Endothelial cell of umbilical vein (primary cell): ENCODE measurements at regions not wholly inside any gene's neighbourhood (a gene's known extent, or its start where the extent isn't known, plus 50 kb on each side); places are given as distances from the start of the nearest gene placed in this dataset.

ENCODE experiments used
- BruUV-seq: library from RNA; stranded (reverse); fragments of 400-500 nt; replicated peaks from 2 replicates; lab custom pipeline; 2021; lab: Mats Ljungman, UMichigan
- CTCF ChIA-PET: fragments of 300-600, 350-600 bp; sonication (Branson Sonifier 250); formaldehyde crosslinking; loops from one replicate; lab custom pipeline; 2021; ENCODE audit warnings: antibody characterized with exemption, inconsistent platforms; lab: Charles Lee
- POLR2A ChIA-PET: fragments of 300-600, 350-600 bp; sonication (Branson Sonifier 250); formaldehyde crosslinking; loops from one replicate; lab custom pipeline; 2021; ENCODE audit warnings: antibody characterized with exemption, inconsistent platforms; lab: Charles Lee
- DNase-seq: peaks from one replicate; pipeline ENCODE4 v3.0.0-alpha.2; 2011; ENCODE audit warnings: low read depth, low spot score
- FAIRE-seq: peaks from 2 replicates; lab custom pipeline; 2011; peaks lifted over from hg19 to GRCh38; lab: Jason Lieb, UNC
- H2AFZ ChIP-seq: 2 replicates; pipeline ENCODE4 v1.6.0; 2012; ENCODE audit warnings: low read depth, low read length, control low read depth, inconsistent platforms
- H3K27ac ChIP-seq: 2 replicates; pipeline ENCODE4 v1.5.1; 2011; ENCODE audit warnings: low read depth, mild to moderate bottlenecking, control low read depth, low read length, moderate library complexity; ENCODE audit not compliant: insufficient read depth
- H3K27me3 ChIP-seq, 2 experiments: 2 replicates each; pipeline versions ENCODE4 v1.6.0 to v1.6.1; 2011; ENCODE audit warnings: low read length in 2 of 2, mixed read lengths in 1 of 2; ENCODE audit not compliant: control insufficient read depth in 2 of 2, insufficient read depth in 2 of 2
- H3K36me3 ChIP-seq, 2 experiments: 2 replicates in 1 of 2; 3 replicates in 1 of 2; pipeline ENCODE4 v1.5.1; 2011; ENCODE audit warnings: low read length in 2 of 2, mild to moderate bottlenecking in 1 of 2, moderate library complexity in 1 of 2; ENCODE audit not compliant: control insufficient read depth in 2 of 2, insufficient read depth in 2 of 2; ENCODE audit errors: extremely low read depth in 1 of 2
- H3K4me1 ChIP-seq: 3 replicates; pipeline ENCODE4 v1.5.1; 2011; ENCODE audit warnings: mild to moderate bottlenecking, low read length; ENCODE audit not compliant: control insufficient read depth, insufficient read depth; ENCODE audit errors: extremely low read depth
- H3K4me2 ChIP-seq: 2 replicates; pipeline ENCODE4 v1.6.1; 2011; ENCODE audit warnings: low read length, control low read depth, mixed read lengths; ENCODE audit not compliant: insufficient read depth
- H3K4me3 ChIP-seq, 3 experiments: fragments of 200-600 bp in 1 of 3; sonication (generic), shearing (Covaris generic) in 1 of 3; replicated peaks in 1 of 3; 2 replicates each; pipeline ENCODE4 v1.5.1; 2011 to 2016; ENCODE audit warnings: control low read depth in 3 of 3, low read length in 3 of 3, mild to moderate bottlenecking in 2 of 3, inconsistent platforms in 1 of 3, low read depth in 1 of 3, moderate library complexity in 1 of 3; ENCODE audit not compliant: insufficient read depth in 1 of 3
- H3K79me2 ChIP-seq: 2 replicates; pipeline ENCODE4 v1.6.0; 2012; ENCODE audit warnings: low read length, inconsistent platforms; ENCODE audit not compliant: control insufficient read depth, insufficient read depth
- H3K9ac ChIP-seq: replicated peaks from 2 replicates; pipeline ENCODE3; 2011; ENCODE audit warnings: low read length, control low read depth; ENCODE audit not compliant: insufficient read depth; ENCODE audit errors: extremely low read depth
- H3K9me1 ChIP-seq: replicated peaks from 3 replicates; pipeline ENCODE4 v1.6.0; 2011; ENCODE audit warnings: mild to moderate bottlenecking, low read length; ENCODE audit not compliant: control insufficient read depth, insufficient read depth; ENCODE audit errors: extremely low read depth
- H3K9me3 ChIP-seq: replicated peaks from 2 replicates; pipeline ENCODE4 v1.5.1; 2012; ENCODE audit warnings: low read length, inconsistent platforms; ENCODE audit not compliant: control insufficient read depth, insufficient read depth
- H4K20me1 ChIP-seq: replicated peaks from 2 replicates; pipeline ENCODE3; 2011; ENCODE audit warnings: mild to moderate bottlenecking, low read length; ENCODE audit not compliant: control insufficient read depth, insufficient read depth; ENCODE audit errors: extremely low read depth
- EZH2 ChIP-seq: IDR thresholded peaks from 2 replicates; pipeline ENCODE4 v1.6.1; 2012; ENCODE audit warnings: borderline replicate concordance, low read depth, mild to moderate bottlenecking, moderate library complexity, low read length, inconsistent platforms; ENCODE audit not compliant: severe bottlenecking
- POLR2AphosphoS5 ChIP-seq: IDR thresholded peaks from 2 replicates; pipeline ENCODE4 v1.6.1; 2012; ENCODE audit warnings: low read depth, mild to moderate bottlenecking, control low read depth, low read length, moderate library complexity; ENCODE audit not compliant: insufficient read depth
- dilution Hi-C: fragments of 300-500 bp; cut with MboI; formaldehyde crosslinking; loops from one replicate; pipeline ENCODE4 v1.15.0; 2019; ENCODE audit warnings: low sequenced_read_pairs; ENCODE audit not compliant: extremely low pct_ligation_motif_present
- intact Hi-C: fragments of 100-400 bp; cut with micrococcal nuclease; formaldehyde crosslinking; loops from one replicate; pipeline ENCODE4 v1.10.0; 2022
- TF ChIP-seq, protein P1 (sequence below): IDR thresholded peaks from 2 replicates; pipeline ENCODE4 v1.6.1; 2011; ENCODE audit not compliant: insufficient read depth, insufficient read length
- TF ChIP-seq, protein P2 (sequence below), 2 donors: IDR thresholded peaks; 1 replicate in 1 of 2; 2 replicates in 1 of 2; pipeline ENCODE4 v1.5.1; 2011; ENCODE audit warnings: low read length in 2 of 2, mild to moderate bottlenecking in 2 of 2, moderate library complexity in 2 of 2, control low read depth in 1 of 2, inconsistent platforms in 1 of 2, low read depth in 1 of 2; ENCODE audit not compliant: insufficient read depth in 1 of 2; ENCODE audit errors: extremely low read depth in 1 of 2

DNA sequence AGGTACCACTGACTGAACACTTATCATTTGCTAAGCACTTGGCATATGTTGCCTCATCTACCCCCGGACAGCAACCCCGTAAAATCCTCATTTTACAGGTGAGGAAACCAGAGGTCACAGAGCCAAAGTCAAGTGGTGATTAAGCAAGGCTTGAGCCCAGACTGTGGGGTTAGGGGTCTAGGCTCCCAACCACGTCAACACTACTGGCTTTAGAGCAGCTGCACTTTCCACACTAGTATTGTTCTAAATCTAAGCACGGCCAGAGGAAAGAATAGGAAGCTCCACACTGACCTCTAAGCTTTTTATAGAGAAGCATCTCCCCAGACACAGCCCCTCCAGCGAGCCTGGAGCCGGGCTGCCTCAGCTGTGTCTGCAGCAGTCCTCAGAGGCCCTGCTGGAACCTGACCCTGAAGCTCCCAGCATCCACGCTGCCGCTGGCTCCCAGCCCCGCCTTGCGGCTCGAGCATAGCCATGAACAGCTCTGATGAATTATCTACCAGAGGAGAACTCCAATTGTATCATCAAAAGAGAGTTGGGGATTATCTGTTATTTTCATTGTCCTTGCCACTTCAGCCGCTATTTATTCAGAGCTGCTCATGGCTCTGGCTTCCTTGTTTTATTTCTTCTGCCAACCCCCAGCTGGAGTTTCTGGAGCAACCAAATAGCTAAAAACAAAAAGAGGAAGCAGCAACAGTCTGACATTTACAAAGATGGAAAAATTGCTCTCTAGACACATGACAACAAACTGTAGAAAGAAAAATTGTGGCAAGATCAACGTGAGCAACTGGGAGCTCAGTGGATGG, 62.2 kb upstream of the RTN4 start:
- no peak overlapping the region for H3K4me3 ChIP-seq
- H3K9me1 ChIP-seq, result no peaks in the 10 kb centered on the region
- ChIA-PET POLR2A (interaction anchor here (0.6 to 2.4 kb wide), 2 partner anchors 62 to 76 kb away, joined by 6 to 9 read pairs; partner anchors contain the start of gene RTN4), CTCF (interaction anchor here (0.7 to 3.7 kb wide), 12 partner anchors 7 to 64 kb away, joined by 3 to 23 read pairs (median 4); no protein-coding TSS in a partner anchor)
- H3K9me3 ChIP-seq, result no peaks in the 10 kb centered on the region
- BruUV-seq, result TSS peak; percentile 30
- TF ChIP-seq, protein P1, sequence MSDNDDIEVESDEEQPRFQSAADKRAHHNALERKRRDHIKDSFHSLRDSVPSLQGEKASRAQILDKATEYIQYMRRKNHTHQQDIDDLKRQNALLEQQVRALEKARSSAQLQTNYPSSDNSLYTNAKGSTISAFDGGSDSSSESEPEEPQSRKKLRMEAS, result no peak
- TF ChIP-seq, protein P2, sequence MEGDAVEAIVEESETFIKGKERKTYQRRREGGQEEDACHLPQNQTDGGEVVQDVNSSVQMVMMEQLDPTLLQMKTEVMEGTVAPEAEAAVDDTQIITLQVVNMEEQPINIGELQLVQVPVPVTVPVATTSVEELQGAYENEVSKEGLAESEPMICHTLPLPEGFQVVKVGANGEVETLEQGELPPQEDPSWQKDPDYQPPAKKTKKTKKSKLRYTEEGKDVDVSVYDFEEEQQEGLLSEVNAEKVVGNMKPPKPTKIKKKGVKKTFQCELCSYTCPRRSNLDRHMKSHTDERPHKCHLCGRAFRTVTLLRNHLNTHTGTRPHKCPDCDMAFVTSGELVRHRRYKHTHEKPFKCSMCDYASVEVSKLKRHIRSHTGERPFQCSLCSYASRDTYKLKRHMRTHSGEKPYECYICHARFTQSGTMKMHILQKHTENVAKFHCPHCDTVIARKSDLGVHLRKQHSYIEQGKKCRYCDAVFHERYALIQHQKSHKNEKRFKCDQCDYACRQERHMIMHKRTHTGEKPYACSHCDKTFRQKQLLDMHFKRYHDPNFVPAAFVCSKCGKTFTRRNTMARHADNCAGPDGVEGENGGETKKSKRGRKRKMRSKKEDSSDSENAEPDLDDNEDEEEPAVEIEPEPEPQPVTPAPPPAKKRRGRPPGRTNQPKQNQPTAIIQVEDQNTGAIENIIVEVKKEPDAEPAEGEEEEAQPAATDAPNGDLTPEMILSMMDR (IDR thresholded peaks at IDR 0.05; ENCODE audit: extremely low read depth in 1 of 2, insufficient read depth in 1 of 2, low read depth in 1 of 2, low read length in 2 of 2), result no peak
- TF ChIP-seq POLR2AphosphoS5 (no peak), EZH2 (no peak)
- H3K36me3 ChIP-seq, result no peaks in the 10 kb centered on the region
- H3K4me2 ChIP-seq, result no peak overlapping the region
- peaks cover 43% of the 10 kb centered on the region for H3K4me1 ChIP-seq
- DNase-seq (peak; percentile 79), FAIRE-seq (peak; percentile 50)
- H2AFZ ChIP-seq, result peak overlapping the region; percentile 41
- no peaks in the 10 kb centered on the region for H3K79me2 ChIP-seq
- no peaks in the 10 kb centered on the region for H3K27me3 ChIP-seq
- no peaks in the 10 kb centered on the region for H4K20me1 ChIP-seq
- H3K27ac ChIP-seq, result peak overlapping the region; percentile 44
- dilution Hi-C loops (no loop called here), intact Hi-C loops (no loop called here)
- H3K9ac ChIP-seq, result no peak overlapping the region
